Duodenal mucosa (tissue), 2 donors: ENCODE measurements at regions not wholly inside any gene's neighbourhood (a gene's known extent, or its start where the extent isn't known, plus 50 kb on each side); places are given as distances from the start of the nearest gene placed in this dataset.

Experiments used
- H3K27ac ChIP-seq: one replicate; pipeline ENCODE4 v1.7.0; 2013; ENCODE audit warnings: low read depth, low read length
- H3K27me3 ChIP-seq, 2 donors: one replicate each; pipeline ENCODE4 v1.7.0; 2013; ENCODE audit warnings: low read length in 2 of 2, control low read depth in 1 of 2; ENCODE audit not compliant: insufficient read depth in 2 of 2, control insufficient read depth in 1 of 2
- H3K36me3 ChIP-seq, 2 donors: one replicate each; pipeline ENCODE4 v1.7.0; 2013; ENCODE audit warnings: low read length in 2 of 2, control low read depth in 1 of 2; ENCODE audit not compliant: insufficient read depth in 2 of 2, control insufficient read depth in 1 of 2
- H3K4me1 ChIP-seq, 2 donors: one replicate each; pipeline ENCODE4 v1.7.0; 2013; ENCODE audit warnings: low read length in 2 of 2, control low read depth in 1 of 2; ENCODE audit not compliant: insufficient read depth in 2 of 2, control insufficient read depth in 1 of 2
- H3K4me3 ChIP-seq, 2 donors: one replicate each; pipeline ENCODE4 v1.7.0; 2013; ENCODE audit warnings: low read length in 2 of 2, low read depth in 1 of 2
- H3K9ac ChIP-seq, 2 donors: one replicate each; pipeline ENCODE4 v1.7.0; 2013; ENCODE audit warnings: low read length in 2 of 2, low read depth in 1 of 2
- H3K9me3 ChIP-seq, 2 donors: one replicate each; pipeline ENCODE4 v1.7.0; 2013; ENCODE audit warnings: low read length in 2 of 2, control low read depth in 1 of 2; ENCODE audit not compliant: control insufficient read depth in 1 of 2

GRCh38 chr2:7738596-7738995 is 821.4 kb downstream of the RNF144A start:
- Histone ChIP-seq H3K9ac (no peak overlapping the region), H3K9me3 (no peaks in the 10 kb centered on the region), H3K27ac (no peak overlapping the region), H3K27me3 (no peaks in the 10 kb centered on the region), H3K4me3 (no peak overlapping the region), H3K4me1 (no peaks in the 10 kb centered on the region), H3K36me3 (no peaks in the 10 kb centered on the region)

GRCh38 chr2:7740114-7740513 is 822.9 kb downstream of the RNF144A start:
- H3K4me3 ChIP-seq, result no peak overlapping the region
- no peak overlapping the region for H3K9ac ChIP-seq
- H3K27ac ChIP-seq, result no peak overlapping the region
- H3K27me3 ChIP-seq, result no peaks in the 10 kb centered on the region
- no peaks in the 10 kb centered on the region for H3K36me3 ChIP-seq
- no peaks in the 10 kb centered on the region for H3K4me1 ChIP-seq
- no peaks in the 10 kb centered on the region for H3K9me3 ChIP-seq

- Histone ChIP-seq H3K27ac (no peak overlapping the region), H3K9ac (no peak overlapping the region), H3K27me3 (no peaks in the 10 kb centered on the region), H3K4me1 (no peaks in the 10 kb centered on the region), H3K9me3 (no peaks in the 10 kb centered on the region), H3K36me3 (no peaks in the 10 kb centered on the region), H3K4me3 (no peak overlapping the region)
These were observed 825.1 kb downstream of the RNF144A start for GRCh38 chr2:7742301-7742700.

- no peaks in the 10 kb centered on the region for H3K9me3 ChIP-seq
- no peaks in the 10 kb centered on the region for H3K4me1 ChIP-seq
- H3K27me3 ChIP-seq, result no peaks in the 10 kb centered on the region
- H3K4me3 ChIP-seq, result no peak overlapping the region
- no peak overlapping the region for H3K27ac ChIP-seq
- H3K36me3 ChIP-seq, result no peaks in the 10 kb centered on the region
- no peak overlapping the region for H3K9ac ChIP-seq
These were observed 827.6 kb downstream of the RNF144A start for GRCh38 chr2:7744827-7745226.

GRCh38 chr2:7745369-7745768 is 828.2 kb downstream of the RNF144A start:
- no peak overlapping the region for H3K4me3 ChIP-seq
- H3K27me3 ChIP-seq, result no peaks in the 10 kb centered on the region
- no peaks in the 10 kb centered on the region for H3K36me3 ChIP-seq
- no peaks in the 10 kb centered on the region for H3K9me3 ChIP-seq
- H3K9ac ChIP-seq, result no peak overlapping the region
- H3K4me1 ChIP-seq, result no peaks in the 10 kb centered on the region
- no peak overlapping the region for H3K27ac ChIP-seq

- Histone ChIP-seq H3K9me3 (peaks cover 2% of the 10 kb centered on the region in 2 donors), H3K27ac (no peak overlapping the region), H3K4me1 (no peaks in the 10 kb centered on the region), H3K27me3 (no peaks in the 10 kb centered on the region), H3K9ac (no peak overlapping the region), H3K4me3 (no peak overlapping the region), H3K36me3 (no peaks in the 10 kb centered on the region)
These were observed 831.7 kb downstream of the RNF144A start for GRCh38 chr2:7748717-7749415.

GRCh38 chr2:7749895-7750559 is 832.8 kb downstream of the RNF144A start:
- H3K27me3 ChIP-seq, result no peaks in the 10 kb centered on the region
- H3K9me3 ChIP-seq, result peaks cover 7% of the 10 kb centered on the region in 2 donors
- no peak overlapping the region for H3K9ac ChIP-seq
- no peak overlapping the region for H3K27ac ChIP-seq
- H3K4me1 ChIP-seq, result no peaks in the 10 kb centered on the region
- peaks cover 0 to 4% of the 10 kb centered on the region in 2 donors for H3K36me3 ChIP-seq
- no peak overlapping the region for H3K4me3 ChIP-seq

- Histone ChIP-seq H3K4me3 (no peak overlapping the region), H3K4me1 (no peaks in the 10 kb centered on the region), H3K27me3 (no peaks in the 10 kb centered on the region), H3K27ac (no peak overlapping the region), H3K9ac (no peak overlapping the region), H3K9me3 (peaks cover 7% of the 10 kb centered on the region in 2 donors), H3K36me3 (peaks cover 0 to 4% of the 10 kb centered on the region in 2 donors)
These were observed 835.1 kb downstream of the RNF144A start for GRCh38 chr2:7752291-7752690.

- Histone ChIP-seq H3K27ac (no peak overlapping the region), H3K4me3 (no peak overlapping the region)
These were observed 836.6 kb downstream of the RNF144A start for GRCh38 chr2:7753777-7754176.

GRCh38 chr2:7755879-7756278 is 838.7 kb downstream of the RNF144A start:
- Histone ChIP-seq H3K4me1 (no peaks in the 10 kb centered on the region), H3K27ac (no peak overlapping the region), H3K27me3 (no peaks in the 10 kb centered on the region), H3K9me3 (peaks cover 7% of the 10 kb centered on the region in 2 donors), H3K36me3 (peaks cover 0 to 4% of the 10 kb centered on the region in 2 donors), H3K4me3 (no peak overlapping the region), H3K9ac (no peak overlapping the region)

More at GRCh38 chr2:7753777-7754176, 836.6 kb downstream of the RNF144A start:
- Histone ChIP-seq H3K27me3 (no peaks in the 10 kb centered on the region), H3K4me1 (no peaks in the 10 kb centered on the region), H3K36me3 (peaks cover 0 to 4% of the 10 kb centered on the region in 2 donors), H3K9ac (no peak overlapping the region), H3K9me3 (peaks cover 7% of the 10 kb centered on the region in 2 donors)
